Osteoblast (primary cell): ENCODE measurements at regions not wholly inside any gene's neighbourhood (a gene's known extent, or its start where the extent isn't known, plus 50 kb on each side); places are given as distances from the start of the nearest gene placed in this dataset.

Experiments
- DNase-seq: peaks from one replicate; pipeline ENCODE4 v3.0.0; 2011; ENCODE audit warnings: low spot score, mixed read lengths; ENCODE audit not compliant: insufficient read length; ENCODE audit errors: missing footprints
- H2AFZ ChIP-seq: 2 replicates; pipeline ENCODE4 v1.6.0; 2011; ENCODE audit warnings: mild to moderate bottlenecking, low read length
- H3K27ac ChIP-seq: 2 replicates; pipeline ENCODE4 v1.5.1; 2011; ENCODE audit warnings: mild to moderate bottlenecking, low read depth, low read length, moderate library complexity
- H3K27me3 ChIP-seq: 2 replicates; pipeline ENCODE4 v1.6.0; 2012; ENCODE audit warnings: mild to moderate bottlenecking, control low read depth, inconsistent platforms, low read length, moderate library complexity; ENCODE audit not compliant: insufficient read depth
- H3K36me3 ChIP-seq: 2 replicates; pipeline ENCODE4 v1.5.1; 2011; ENCODE audit warnings: mild to moderate bottlenecking, low read length, control low read depth, moderate library complexity; ENCODE audit not compliant: insufficient read depth
- H3K4me1 ChIP-seq: 2 replicates; pipeline ENCODE4 v1.5.1; 2011; ENCODE audit warnings: mild to moderate bottlenecking, low read length, control low read depth, moderate library complexity; ENCODE audit not compliant: insufficient read depth
- H3K4me2 ChIP-seq: 2 replicates; pipeline ENCODE4 v1.6.0; 2011; ENCODE audit warnings: mild to moderate bottlenecking, low read length; ENCODE audit not compliant: insufficient read depth
- H3K4me3 ChIP-seq: fragments of 200-600 bp; sonication (generic); 3 replicates; pipeline ENCODE4 v1.5.1; 2012; ENCODE audit warnings: mild to moderate bottlenecking, low read length, inconsistent platforms; ENCODE audit not compliant: insufficient read depth
- H3K79me2 ChIP-seq: 2 replicates; pipeline ENCODE4 v1.6.0; 2012; ENCODE audit warnings: mild to moderate bottlenecking, low read length, control low read depth, inconsistent platforms; ENCODE audit not compliant: insufficient read depth
- H3K9me3 ChIP-seq: 2 replicates; pipeline ENCODE4 v1.5.1; 2011; ENCODE audit warnings: low read depth, low read length, control low read depth
- H4K20me1 ChIP-seq: 2 replicates; pipeline ENCODE4 v1.6.0; 2012; ENCODE audit warnings: mild to moderate bottlenecking, low read length, control low read depth; ENCODE audit not compliant: insufficient read depth
- TF ChIP-seq, protein P1 (sequence below): IDR thresholded peaks from 2 replicates; pipeline ENCODE4 v1.5.1; 2011; ENCODE audit warnings: mild to moderate bottlenecking, low read depth, low read length, moderate library complexity; ENCODE audit errors: extremely low read depth

DNA sequence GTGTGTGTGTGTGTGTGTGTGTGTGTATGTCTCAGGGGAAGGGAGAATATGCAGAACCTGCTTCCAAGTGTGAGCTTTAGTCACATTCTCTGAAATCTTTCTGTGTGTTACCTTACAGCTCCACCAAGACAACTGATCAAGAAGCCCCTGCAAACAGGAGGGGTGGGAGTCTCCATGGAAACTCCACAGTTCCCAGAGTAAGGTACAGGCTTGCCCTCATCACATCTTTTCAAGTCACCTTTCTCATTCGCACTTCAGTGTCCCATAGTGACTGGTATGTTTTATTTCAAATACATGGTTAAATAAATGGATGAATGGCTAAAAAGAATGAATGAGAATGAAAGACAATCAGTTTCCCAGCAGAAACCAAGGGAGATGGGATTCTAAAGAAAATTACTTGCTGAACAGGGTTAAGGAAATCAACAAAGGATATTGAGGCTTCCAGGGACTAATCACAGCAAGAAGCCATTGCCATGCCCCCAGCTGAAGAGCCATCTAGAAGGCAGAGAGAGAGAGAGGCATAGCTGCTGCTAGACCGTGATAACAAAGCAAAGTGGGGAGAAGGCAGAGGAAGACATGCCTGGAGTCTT, 987.2 kb upstream of the CELF4 start:
- no peaks in the 10 kb centered on the region for H3K4me1 ChIP-seq
- no peak overlapping the region for H3K27ac ChIP-seq
- no peaks in the 10 kb centered on the region for H3K27me3 ChIP-seq
- H2AFZ ChIP-seq, result no peak overlapping the region
- no peaks in the 10 kb centered on the region for H3K9me3 ChIP-seq
- TF ChIP-seq, protein P1, sequence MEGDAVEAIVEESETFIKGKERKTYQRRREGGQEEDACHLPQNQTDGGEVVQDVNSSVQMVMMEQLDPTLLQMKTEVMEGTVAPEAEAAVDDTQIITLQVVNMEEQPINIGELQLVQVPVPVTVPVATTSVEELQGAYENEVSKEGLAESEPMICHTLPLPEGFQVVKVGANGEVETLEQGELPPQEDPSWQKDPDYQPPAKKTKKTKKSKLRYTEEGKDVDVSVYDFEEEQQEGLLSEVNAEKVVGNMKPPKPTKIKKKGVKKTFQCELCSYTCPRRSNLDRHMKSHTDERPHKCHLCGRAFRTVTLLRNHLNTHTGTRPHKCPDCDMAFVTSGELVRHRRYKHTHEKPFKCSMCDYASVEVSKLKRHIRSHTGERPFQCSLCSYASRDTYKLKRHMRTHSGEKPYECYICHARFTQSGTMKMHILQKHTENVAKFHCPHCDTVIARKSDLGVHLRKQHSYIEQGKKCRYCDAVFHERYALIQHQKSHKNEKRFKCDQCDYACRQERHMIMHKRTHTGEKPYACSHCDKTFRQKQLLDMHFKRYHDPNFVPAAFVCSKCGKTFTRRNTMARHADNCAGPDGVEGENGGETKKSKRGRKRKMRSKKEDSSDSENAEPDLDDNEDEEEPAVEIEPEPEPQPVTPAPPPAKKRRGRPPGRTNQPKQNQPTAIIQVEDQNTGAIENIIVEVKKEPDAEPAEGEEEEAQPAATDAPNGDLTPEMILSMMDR, result no peak
- H3K4me3 ChIP-seq, result no peak overlapping the region
- DNase-seq, result no peak
- H3K79me2 ChIP-seq, result no peaks in the 10 kb centered on the region
- H4K20me1 ChIP-seq, result no peaks in the 10 kb centered on the region
- no peak overlapping the region for H3K4me2 ChIP-seq
- H3K36me3 ChIP-seq, result no peaks in the 10 kb centered on the region

DNA sequence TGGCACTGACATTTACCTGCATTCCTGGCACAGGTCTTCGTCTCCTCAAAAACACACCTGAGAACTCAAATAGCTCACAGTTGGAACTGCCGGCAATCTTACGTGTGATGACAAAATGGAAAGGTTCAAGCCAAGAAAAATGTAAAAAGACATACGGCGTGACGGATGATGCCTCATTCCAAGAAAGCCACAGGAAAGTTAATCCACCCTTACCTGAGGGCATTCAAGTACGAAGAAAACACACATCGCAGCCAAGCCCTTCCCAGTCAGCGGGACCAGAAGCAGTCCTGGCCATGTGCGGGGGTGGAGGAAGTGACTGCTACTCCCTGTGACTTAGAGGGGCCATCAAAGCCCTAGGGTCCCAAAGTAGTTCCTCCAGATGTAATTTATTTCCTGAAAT, 986.3 kb upstream of the CELF4 start:
- DNase-seq, result no peak
- Histone ChIP-seq H3K36me3 (no peaks in the 10 kb centered on the region), H3K4me3 (no peak overlapping the region), H3K9me3 (no peaks in the 10 kb centered on the region), H2AFZ (no peak overlapping the region), H3K27ac (no peak overlapping the region), H3K27me3 (no peaks in the 10 kb centered on the region), H3K4me2 (no peak overlapping the region), H4K20me1 (no peaks in the 10 kb centered on the region), H3K4me1 (no peaks in the 10 kb centered on the region), H3K79me2 (no peaks in the 10 kb centered on the region)
- TF ChIP-seq, protein P1, result no peak

DNA sequence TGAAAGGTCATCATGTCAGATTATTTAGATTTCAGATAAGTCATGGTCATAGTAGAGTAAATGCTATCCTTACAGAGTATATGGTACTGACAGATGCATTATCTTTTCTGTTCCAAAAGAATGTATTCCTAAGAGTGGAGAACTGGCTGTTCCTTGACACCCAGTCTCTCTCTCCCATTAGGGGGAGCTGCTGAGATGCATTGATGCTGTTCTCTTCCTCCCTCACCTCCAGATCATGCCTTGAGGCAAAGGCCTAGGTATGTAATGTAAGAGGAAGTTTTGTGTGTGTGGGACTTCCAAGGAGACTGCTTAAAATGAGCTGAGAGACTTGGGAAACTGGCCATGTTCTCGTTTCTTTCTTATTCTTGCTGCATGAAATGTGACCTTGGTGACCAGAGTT, 979.5 kb upstream of the CELF4 start:
- TF ChIP-seq, protein P1, result no peak
- H3K27ac ChIP-seq, result no peak overlapping the region
- no peak overlapping the region for H3K4me3 ChIP-seq
- no peak overlapping the region for H3K4me2 ChIP-seq
- no peaks in the 10 kb centered on the region for H3K4me1 ChIP-seq
- H2AFZ ChIP-seq, result no peak overlapping the region
- H3K9me3 ChIP-seq, result peaks cover 4% of the 10 kb centered on the region
- DNase-seq, result no peak
- no peaks in the 10 kb centered on the region for H3K27me3 ChIP-seq
- no peaks in the 10 kb centered on the region for H3K36me3 ChIP-seq
- H4K20me1 ChIP-seq, result no peaks in the 10 kb centered on the region
- no peaks in the 10 kb centered on the region for H3K79me2 ChIP-seq

DNA sequence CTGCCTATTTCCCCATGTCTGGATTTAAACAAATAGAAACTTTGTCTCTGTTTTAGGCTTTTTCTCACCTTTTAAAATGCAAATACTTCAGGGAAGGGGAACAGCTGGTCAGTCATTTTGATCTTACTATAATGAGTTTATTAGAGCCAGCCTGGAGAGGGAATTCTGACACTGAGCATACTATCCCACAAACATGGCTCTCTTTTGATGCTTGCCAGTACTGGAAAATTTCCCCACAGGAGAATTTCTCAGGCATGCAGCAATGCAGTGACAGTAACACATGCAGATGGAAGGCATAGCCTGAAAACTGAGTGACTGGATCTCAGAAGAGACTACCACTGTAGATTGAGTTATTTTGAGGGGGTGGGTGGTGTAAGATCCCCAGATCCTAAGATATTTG, 974.3 kb upstream of the CELF4 start:
- TF ChIP-seq, protein P1, result no peak

More for the DNA sequence above, 974.3 kb upstream of the CELF4 start:
- H3K4me3 ChIP-seq, result no peak overlapping the region
- no peaks in the 10 kb centered on the region for H4K20me1 ChIP-seq
- H3K9me3 ChIP-seq, result no peaks in the 10 kb centered on the region
- H2AFZ ChIP-seq, result no peak overlapping the region
- H3K27ac ChIP-seq, result no peak overlapping the region
- no peak for DNase-seq
- no peaks in the 10 kb centered on the region for H3K36me3 ChIP-seq
- H3K4me1 ChIP-seq, result no peaks in the 10 kb centered on the region
- no peak overlapping the region for H3K4me2 ChIP-seq
- no peaks in the 10 kb centered on the region for H3K79me2 ChIP-seq
- no peaks in the 10 kb centered on the region for H3K27me3 ChIP-seq
